GM21367 (cell line): ENCODE measurements at regions not wholly inside any gene's neighbourhood (a gene's known extent, or its start where the extent isn't known, plus 50 kb on each side); places are given as distances from the start of the nearest gene placed in this dataset.
"Not testable (repeated sequence)": the region's sequence is repeated elsewhere in the genome, so short reads cannot be mapped to it uniquely, and the experiment has no call there.

ENCODE experiments used
- ATAC-seq: cut with Tn5 transposase; IDR thresholded peaks from one replicate; pipeline ENCODE4 v1.9.1; 2021; ENCODE audit not compliant: unreplicated experiment

- no peak for ATAC-seq
Measured at GRCh38 chr10:9229702-9230244, 1175.3 kb downstream of the GATA3 start.

GRCh38 chr10:9230625-9231024, 1176.1 kb downstream of the GATA3 start:
- ATAC-seq: no peak

DNA sequence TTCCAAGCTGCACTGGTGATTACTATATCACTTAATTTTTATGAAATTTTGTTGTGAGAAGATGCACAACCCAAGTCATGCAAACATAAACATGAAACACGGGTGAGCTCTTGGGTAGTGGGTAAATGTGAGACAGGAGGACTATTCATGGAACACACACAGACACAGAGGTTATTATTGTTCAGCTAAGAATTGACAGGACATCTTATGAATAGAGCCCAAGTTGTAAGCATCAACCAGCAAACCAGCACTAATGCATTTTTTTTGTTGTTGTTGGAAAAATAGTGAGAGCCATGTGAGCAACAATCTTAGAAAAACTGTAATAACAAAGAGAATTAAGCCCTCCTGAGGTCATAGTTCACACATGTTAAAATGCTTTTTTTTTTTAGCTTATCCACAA, 1179.7 kb downstream of the GATA3 start:
- ATAC-seq: no peak

DNA sequence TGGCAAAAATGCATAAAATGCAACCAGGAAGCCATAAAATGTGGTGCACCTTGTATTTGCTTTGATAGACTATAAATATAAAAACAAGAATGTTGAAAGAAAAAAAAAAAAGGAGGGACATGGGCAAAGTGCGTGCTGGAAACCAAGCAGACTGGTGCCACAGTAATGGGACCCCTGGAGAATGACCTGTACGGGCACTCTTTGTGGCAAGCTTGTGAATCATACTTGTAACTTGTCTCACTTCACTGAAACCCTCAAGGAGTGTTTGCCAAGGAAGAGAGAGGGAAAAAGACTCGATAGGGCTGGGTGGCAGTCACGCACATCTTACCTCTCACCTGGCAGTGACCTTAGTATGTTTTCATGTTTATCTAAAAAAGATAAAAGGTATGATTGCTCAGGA, 1183.6 kb downstream of the GATA3 start:
- ATAC-seq: no peak

DNA sequence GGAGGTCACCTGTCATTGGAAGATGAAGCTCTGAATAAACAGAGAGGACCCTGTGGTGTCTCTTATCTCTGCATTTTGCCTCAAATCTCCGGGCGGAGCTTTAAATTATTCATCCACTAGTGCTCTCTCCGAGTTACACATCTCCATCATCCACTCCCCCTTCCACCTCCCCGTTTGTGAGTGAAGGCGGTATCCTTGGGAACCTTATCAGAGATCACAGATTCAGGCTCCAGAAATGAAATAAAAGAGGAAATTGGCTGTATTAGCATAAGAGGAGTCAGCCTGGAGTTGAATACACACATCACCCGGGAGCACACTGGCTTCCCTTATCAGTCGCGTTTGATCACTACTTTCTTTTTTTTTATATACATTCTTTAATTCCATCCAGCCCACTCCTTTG, 1184.8 kb downstream of the GATA3 start:
- ATAC-seq: no peak

- no peak for ATAC-seq
Measured at GRCh38 chr10:9243941-9244411, 1189.5 kb downstream of the GATA3 start.

GRCh38 chr10:9244864-9245263, 1190.4 kb downstream of the GATA3 start:
- ATAC-seq: no peak

GRCh38 chr10:9253121-9253520, 1198.6 kb downstream of the GATA3 start:
- no peak for ATAC-seq

DNA sequence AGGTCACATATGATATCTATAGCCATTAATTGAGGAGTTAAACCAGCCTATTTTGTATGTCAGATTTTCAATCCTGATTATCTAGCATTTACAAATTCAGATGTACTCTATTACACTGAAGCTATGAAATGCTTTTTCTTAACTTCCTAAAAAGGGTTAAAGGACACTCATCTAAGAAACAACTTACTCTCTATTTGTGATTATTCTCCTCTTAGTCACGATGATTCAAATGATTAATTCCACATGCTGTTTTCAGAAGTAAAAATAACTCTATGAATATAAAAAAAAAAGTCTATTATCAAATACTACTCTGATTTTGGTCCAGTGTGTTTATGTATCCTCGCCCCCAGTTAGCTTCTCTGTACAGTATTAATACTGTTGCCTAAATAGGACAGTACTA, 1199.9 kb downstream of the GATA3 start:
- no peak for ATAC-seq

- ATAC-seq: no peak
Measured at GRCh38 chr10:9260690-9261089, 1206.2 kb downstream of the GATA3 start.

DNA sequence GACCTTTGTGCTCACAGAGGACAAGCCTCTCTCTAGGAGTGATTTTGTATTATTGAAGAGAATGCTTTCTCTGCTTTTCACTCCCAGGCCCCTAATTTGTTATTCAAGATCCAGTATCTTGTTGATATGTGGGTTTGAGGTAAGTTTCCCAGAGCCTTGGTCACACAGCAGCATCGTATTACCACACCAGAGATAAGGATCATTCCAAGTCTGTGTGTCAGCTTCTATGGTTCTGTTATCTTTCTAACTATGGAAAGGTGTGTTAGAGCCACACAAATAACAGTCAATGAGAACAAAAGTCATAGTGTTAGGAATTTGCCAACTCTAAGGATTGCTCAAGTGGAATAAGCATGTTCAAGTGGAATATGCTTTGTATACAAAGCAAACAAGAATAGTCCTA, 1208.3 kb downstream of the GATA3 start:
- no peak for ATAC-seq

- ATAC-seq: no peak
Measured at GRCh38 chr10:9268176-9268575, 1213.7 kb downstream of the GATA3 start.

DNA sequence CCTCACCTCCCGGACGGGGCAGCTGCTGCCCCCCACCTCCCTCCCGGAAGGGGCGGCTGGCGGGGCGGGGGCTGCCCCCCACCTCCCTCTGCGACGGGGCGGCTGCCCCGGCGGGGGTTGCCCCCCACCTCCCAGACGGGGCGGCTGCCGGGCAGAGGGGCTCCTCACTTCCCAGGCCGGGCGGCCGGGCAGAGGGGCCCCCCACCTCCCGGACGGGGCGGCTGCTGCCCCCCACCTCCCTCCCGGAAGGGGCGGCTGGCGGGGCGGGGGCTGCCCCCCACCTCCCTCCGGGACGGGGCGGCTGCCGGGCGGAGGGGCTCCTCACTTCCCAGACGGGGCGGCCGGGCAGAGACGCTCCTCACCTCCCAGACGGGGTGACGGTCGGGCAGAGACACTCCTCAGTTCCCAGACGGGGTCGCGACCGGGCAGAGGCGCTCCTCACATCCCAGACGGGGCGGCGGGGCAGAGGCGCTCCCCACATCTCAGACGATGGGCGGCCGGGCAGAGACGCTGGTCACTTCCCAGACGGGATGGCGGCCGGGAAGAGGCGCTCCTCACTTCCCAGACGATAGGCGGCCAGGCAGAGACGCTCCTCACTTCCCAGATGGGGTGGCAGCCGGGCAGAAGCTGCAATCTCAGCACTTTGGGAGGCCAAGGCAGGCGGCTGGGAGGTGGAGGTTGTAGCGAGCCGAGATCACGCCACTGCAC, 1218.8 kb downstream of the GATA3 start:
- ATAC-seq: not testable (repeated sequence)

- ATAC-seq: no peak
Measured at GRCh38 chr10:9274206-9274755, 1219.8 kb downstream of the GATA3 start.

DNA sequence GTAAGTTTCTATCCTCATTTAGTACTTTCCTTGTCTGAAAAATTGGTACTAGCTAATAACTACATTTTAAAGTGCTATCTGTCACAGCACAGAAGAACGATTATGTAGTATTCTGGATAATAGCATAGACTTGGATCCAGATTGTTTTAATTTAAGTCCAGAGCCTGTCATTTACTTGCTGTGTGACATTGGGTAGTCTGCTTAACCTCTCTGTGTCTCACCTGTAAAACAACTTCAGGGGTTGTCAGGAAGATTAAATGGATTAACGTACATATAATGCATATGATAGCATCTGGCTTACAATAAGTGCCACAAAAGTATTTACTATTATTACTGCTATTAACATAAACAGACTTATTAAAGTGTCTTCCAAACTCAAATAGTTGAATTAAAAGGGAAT, 1221.4 kb downstream of the GATA3 start:
- no peak for ATAC-seq

DNA sequence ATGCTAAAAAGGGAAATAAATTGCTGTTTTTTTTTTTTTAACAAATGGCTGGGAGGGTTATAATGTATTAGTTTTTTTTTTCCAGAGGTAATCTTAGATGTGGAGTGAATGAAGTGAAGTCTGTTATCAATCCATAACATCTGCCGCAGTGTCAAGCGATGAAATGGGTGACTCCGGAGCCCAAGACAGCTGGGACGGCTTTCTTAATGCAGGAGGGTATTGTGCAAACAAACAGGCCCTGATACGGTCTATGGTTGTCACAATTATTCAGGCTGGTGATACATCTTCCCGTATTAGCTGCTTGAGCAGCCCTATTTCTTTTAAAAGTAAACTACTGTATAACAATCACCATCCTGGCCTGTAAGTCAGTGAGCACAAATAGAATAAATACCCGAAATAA, 1231.2 kb downstream of the GATA3 start:
- no peak for ATAC-seq

- ATAC-seq: no peak
Measured at GRCh38 chr10:9289811-9290210, 1235.3 kb downstream of the GATA3 start.

- ATAC-seq: no peak
Measured at GRCh38 chr10:9291081-9291480, 1236.6 kb downstream of the GATA3 start.

DNA sequence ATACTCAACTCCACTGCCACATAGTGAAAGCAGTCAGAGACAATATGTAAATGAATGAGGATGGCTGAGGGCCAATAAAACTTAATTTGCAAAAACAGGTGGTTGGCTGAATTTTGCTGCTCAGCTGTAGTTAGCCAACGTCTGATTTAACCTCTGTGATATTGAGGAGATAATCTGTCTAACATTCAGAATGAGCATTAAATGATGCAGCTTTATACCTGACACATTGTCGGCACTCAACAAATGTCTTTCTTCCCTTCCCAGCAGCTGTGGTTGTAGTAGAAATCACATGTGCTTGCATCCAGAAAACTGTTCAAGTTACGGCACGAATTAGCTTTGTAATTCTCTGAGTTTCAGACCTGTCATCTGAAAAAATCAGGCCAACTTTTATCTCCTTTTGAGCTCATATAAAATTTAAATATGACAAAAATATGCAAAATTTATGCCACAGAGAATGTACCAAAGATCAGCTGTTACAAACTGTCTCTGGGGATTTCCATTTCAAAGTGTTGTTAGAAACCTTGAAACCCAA, 1239.7 kb downstream of the GATA3 start:
- no peak for ATAC-seq

DNA sequence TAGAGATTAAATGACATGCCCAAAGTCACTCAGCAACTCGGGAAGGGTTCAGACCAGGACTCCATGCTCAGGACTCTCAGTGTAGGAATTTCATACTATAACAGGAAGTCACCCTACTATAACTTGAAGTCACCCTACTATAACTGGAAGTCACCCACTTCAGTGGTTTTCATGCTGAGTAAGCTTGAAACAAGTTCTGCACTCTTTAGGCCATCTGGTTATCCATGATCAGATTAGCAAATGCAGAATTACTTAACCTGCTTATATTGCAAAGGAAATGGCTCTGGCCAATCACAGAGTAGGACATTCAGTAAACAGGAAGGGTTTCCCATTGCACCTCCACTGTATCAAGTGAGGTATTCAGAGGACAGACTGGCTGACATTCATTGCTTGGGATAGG, 1240.4 kb downstream of the GATA3 start:
- peak; percentile 87 for ATAC-seq

DNA sequence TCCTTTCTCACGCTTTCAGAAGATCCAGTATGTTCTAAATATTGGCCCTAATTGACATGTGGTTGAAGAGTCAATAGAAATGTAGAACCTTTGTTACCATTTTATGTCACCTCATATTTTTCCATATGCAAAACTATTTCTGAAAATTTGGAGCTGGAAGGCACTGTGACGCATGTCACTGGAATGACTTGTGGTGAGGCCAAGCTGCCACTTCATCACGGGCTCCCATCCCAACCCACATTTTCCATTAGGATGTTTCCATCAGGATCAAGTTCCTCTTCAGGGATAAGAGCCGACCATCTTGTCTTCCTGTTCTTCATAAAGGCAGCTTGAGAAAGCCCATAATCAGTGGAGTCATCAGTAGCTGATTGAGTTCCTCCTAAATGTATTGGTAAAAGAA, 1241.7 kb downstream of the GATA3 start:
- no peak for ATAC-seq

DNA sequence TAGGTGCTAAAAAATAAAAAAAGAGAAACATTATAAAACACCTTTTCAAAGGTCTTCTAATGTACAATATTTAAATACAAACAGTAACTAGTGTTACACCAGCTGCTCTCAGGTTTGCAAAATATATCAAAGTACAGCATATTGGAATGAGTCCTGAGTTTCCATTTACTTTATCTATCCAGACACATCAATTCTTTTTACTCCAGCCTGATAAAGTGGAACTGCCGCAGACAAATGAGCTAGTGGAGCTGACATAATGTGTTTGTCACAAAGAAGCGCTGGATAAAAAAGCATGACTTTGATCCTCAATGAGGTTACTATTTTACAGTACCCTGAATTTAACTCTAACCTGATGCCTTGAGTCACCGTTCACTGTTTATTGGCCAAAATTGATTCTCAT, 1243.1 kb downstream of the GATA3 start:
- no peak for ATAC-seq
